K562 (cell line): ENCODE measurements at regions not wholly inside any gene's neighbourhood (a gene's known extent, or its start where the extent isn't known, plus 50 kb on each side); places are given as distances from the start of the nearest gene placed in this dataset.

Experiments
- ATAC-seq: fragments of 200-7000 bp; cut with Tn5 transposase; 3 replicates; pipeline ENCODE4 v1.9.1; 2020; ENCODE audit warnings: moderate library complexity
- BruUV-seq: library from RNA; stranded (reverse); fragments of 400-500 nt; replicated peaks from 2 replicates; lab custom pipeline; 2021; lab: Mats Ljungman, UMichigan
- CTCF ChIA-PET: fragments of 300-600 bp; formaldehyde crosslinking; extraction: SDS; loops from one replicate; lab custom pipeline; 2021; ENCODE audit warnings: low intra/inter-chr PET ratio; lab: Yijun Ruan, JAX
- POLR2A ChIA-PET: fragments of 300-600, 350-650 bp; sonication (Branson Sonifier 250); formaldehyde crosslinking; extraction: SDS; loops from one replicate; lab custom pipeline; 2021; ENCODE audit warnings: antibody characterized with exemption, inconsistent platforms; lab: Yijun Ruan, JAX
- DNase-seq, 4 experiments: peaks; one replicate each; pipeline versions ENCODE4 v3.0.0 to v3.0.0-alpha.2; 2011 to 2018; ENCODE audit warnings: low spot score in 3 of 4, mixed read lengths in 3 of 4; ENCODE audit errors: extremely low read depth in 1 of 4
- FAIRE-seq: peaks from 2 replicates; lab custom pipeline; 2011; peaks lifted over from hg19 to GRCh38; lab: Jason Lieb, UNC
- H2AFZ ChIP-seq: 2 replicates; pipeline ENCODE4 v1.6.0; 2011; ENCODE audit warnings: low read depth, low read length, control low read depth, inconsistent platforms
- H3K27ac ChIP-seq: fragments of 200-600 bp; 3 replicates; pipeline ENCODE4 v1.8.0; 2011; ENCODE audit warnings: low read depth, mild to moderate bottlenecking, control low read depth, inconsistent platforms, low read length, moderate library complexity, mixed read lengths; ENCODE audit errors: extremely low read depth
- H3K27me3 ChIP-seq, 2 experiments: fragments of 300-600 bp in 1 of 2; 2 replicates in 1 of 2; 3 replicates in 1 of 2; pipeline versions ENCODE4 v1.6.0 to v1.8.0; 2011; ENCODE audit warnings: inconsistent platforms in 2 of 2, low read length in 2 of 2, mild to moderate bottlenecking in 1 of 2, mixed read lengths in 1 of 2, moderate library complexity in 1 of 2; ENCODE audit not compliant: control insufficient read depth in 2 of 2, insufficient read depth in 2 of 2
- H3K36me3 ChIP-seq: fragments of 300-600 bp; 3 replicates; pipeline ENCODE4 v1.8.0; 2011; ENCODE audit warnings: mild to moderate bottlenecking, low read length, inconsistent platforms; ENCODE audit not compliant: control insufficient read depth, insufficient read depth
- H3K4me1 ChIP-seq, 2 experiments: fragments of 200-600 bp in 1 of 2; replicated peaks in 1 of 2; 2 replicates in 1 of 2; 3 replicates in 1 of 2; pipeline versions ENCODE4 v1.5.1 to v1.8.0; 2011; ENCODE audit warnings: inconsistent platforms in 2 of 2, low read length in 2 of 2, mild to moderate bottlenecking in 1 of 2, mixed read lengths in 1 of 2, moderate library complexity in 1 of 2; ENCODE audit not compliant: control insufficient read depth in 2 of 2, insufficient read depth in 2 of 2
- H3K4me2 ChIP-seq: 2 replicates; pipeline ENCODE4 v1.6.1; 2011; ENCODE audit warnings: low read length, control low read depth, inconsistent platforms, mixed read lengths; ENCODE audit not compliant: insufficient read depth
- H3K4me3 ChIP-seq: fragments of 200-600 bp; sonication (generic), shearing (Covaris generic); 2 replicates; pipeline ENCODE4 v1.5.1; 2016; ENCODE audit warnings: control low read depth, inconsistent platforms
- H3K79me2 ChIP-seq: fragments of 200-600 bp; 3 replicates; pipeline ENCODE4 v1.8.0; 2011; ENCODE audit warnings: low read length, inconsistent platforms; ENCODE audit not compliant: control insufficient read depth, insufficient read depth
- H3K9ac ChIP-seq, 2 experiments: 2 replicates each; pipeline versions ENCODE4 v1.6.0 to v1.6.1; 2011; ENCODE audit warnings: low read depth in 2 of 2, low read length in 2 of 2, control low read depth in 1 of 2, inconsistent platforms in 1 of 2, mild to moderate bottlenecking in 1 of 2, mixed read lengths in 1 of 2; ENCODE audit not compliant: insufficient read depth in 1 of 2
- H3K9me1 ChIP-seq: one replicate; pipeline ENCODE4 v1.6.0; 2011; ENCODE audit warnings: inconsistent platforms, mild to moderate bottlenecking, low read length, moderate library complexity; ENCODE audit not compliant: control insufficient read depth, insufficient read depth
- H3K9me3 ChIP-seq: replicated peaks from 2 replicates; pipeline ENCODE4 v1.5.1; 2011; ENCODE audit warnings: low read depth, low read length, inconsistent platforms; ENCODE audit not compliant: control insufficient read depth, insufficient read depth
- H4K20me1 ChIP-seq: replicated peaks from 2 replicates; pipeline ENCODE4 v1.6.1; 2011; ENCODE audit warnings: low read length, inconsistent platforms, mixed read lengths; ENCODE audit not compliant: control insufficient read depth, insufficient read depth
- HCFC1 ChIP-seq: IDR thresholded peaks from 2 replicates; pipeline ENCODE4 v1.6.1; 2012; ENCODE audit warnings: low read depth, low read length, improper control_type of control experiment
- MCM2 ChIP-seq: fragments of 450-650 bp; IDR thresholded peaks from 2 replicates; pipeline ENCODE4 v1.6.1; 2017; ENCODE audit warnings: low read depth, mild to moderate bottlenecking
- MCM3 ChIP-seq: fragments of 450-650 bp; IDR thresholded peaks from 2 replicates; pipeline ENCODE4 v1.6.1; 2016
- NELFE ChIP-seq: IDR thresholded peaks from 2 replicates; pipeline ENCODE4 v1.6.1; 2011; ENCODE audit warnings: mild to moderate bottlenecking; ENCODE audit not compliant: insufficient read depth, insufficient read length
- PHF20 ChIP-seq: fragments of 450-650 bp; IDR thresholded peaks from 2 replicates; pipeline ENCODE4 v1.6.1; 2018; ENCODE audit not compliant: partially characterized antibody
- SMARCA5 ChIP-seq: fragments of 450-650 bp; IDR thresholded peaks from 2 replicates; pipeline ENCODE4 v1.6.1; 2016
- TEAD1 ChIP-seq, 2 experiments: fragments of 450-650 bp in 1 of 2; sonication (generic) in 1 of 2; formaldehyde crosslinking; IDR thresholded peaks; 2 replicates each; pipeline versions ENCODE4 v1.4.0 to v1.8.0; 2020 to 2022; ENCODE audit warnings: mild to moderate bottlenecking in 2 of 2, missing genetic modification reagents in 1 of 2
- ZNF175 ChIP-seq: fragments of 200-800 bp; sonication (Bioruptor generic); IDR thresholded peaks from 2 replicates; pipeline ENCODE4 v1.6.1; 2016; ENCODE audit warnings: low read depth, mild to moderate bottlenecking, missing genetic modification characterization, missing compliant biosample characterization
- WGBS: fragments of 100-300 bp; shearing (Covaris generic); methylation state at CpG from one replicate; pipeline ENCODE4 v1.1.6; 2016; ENCODE audit warnings: low coverage, mixed read lengths; ENCODE audit not compliant: insufficient coverage; ENCODE audit errors: missing lambda C conversion rate; 5-methylcytosine and 5-hydroxymethylcytosine counted together
- in situ Hi-C: fragments of 300-500 bp; cut with MboI; formaldehyde crosslinking; loops from 4 replicates; pipeline ENCODE4 v1.15.0; 2018; ENCODE audit warnings: inconsistent platforms, mixed read lengths
- intact Hi-C: fragments of 100-400 bp; cut with micrococcal nuclease; formaldehyde crosslinking; loops from 2 replicates; pipeline ENCODE4 v1.14.2; 2022
- TF ChIP-seq, protein P1 (sequence below): fragments of 250-450 bp; sonication (Bioruptor Pico); IDR thresholded peaks from 2 replicates; pipeline ENCODE4 v1.4.0; 2020
- TF ChIP-seq, protein P2 (sequence below): fragments of 450-650 bp; IDR thresholded peaks from 2 replicates; pipeline ENCODE4 v1.6.1; 2017; ENCODE audit warnings: antibody characterized with exemption, mild to moderate bottlenecking

- TF ChIP-seq, protein P1, sequence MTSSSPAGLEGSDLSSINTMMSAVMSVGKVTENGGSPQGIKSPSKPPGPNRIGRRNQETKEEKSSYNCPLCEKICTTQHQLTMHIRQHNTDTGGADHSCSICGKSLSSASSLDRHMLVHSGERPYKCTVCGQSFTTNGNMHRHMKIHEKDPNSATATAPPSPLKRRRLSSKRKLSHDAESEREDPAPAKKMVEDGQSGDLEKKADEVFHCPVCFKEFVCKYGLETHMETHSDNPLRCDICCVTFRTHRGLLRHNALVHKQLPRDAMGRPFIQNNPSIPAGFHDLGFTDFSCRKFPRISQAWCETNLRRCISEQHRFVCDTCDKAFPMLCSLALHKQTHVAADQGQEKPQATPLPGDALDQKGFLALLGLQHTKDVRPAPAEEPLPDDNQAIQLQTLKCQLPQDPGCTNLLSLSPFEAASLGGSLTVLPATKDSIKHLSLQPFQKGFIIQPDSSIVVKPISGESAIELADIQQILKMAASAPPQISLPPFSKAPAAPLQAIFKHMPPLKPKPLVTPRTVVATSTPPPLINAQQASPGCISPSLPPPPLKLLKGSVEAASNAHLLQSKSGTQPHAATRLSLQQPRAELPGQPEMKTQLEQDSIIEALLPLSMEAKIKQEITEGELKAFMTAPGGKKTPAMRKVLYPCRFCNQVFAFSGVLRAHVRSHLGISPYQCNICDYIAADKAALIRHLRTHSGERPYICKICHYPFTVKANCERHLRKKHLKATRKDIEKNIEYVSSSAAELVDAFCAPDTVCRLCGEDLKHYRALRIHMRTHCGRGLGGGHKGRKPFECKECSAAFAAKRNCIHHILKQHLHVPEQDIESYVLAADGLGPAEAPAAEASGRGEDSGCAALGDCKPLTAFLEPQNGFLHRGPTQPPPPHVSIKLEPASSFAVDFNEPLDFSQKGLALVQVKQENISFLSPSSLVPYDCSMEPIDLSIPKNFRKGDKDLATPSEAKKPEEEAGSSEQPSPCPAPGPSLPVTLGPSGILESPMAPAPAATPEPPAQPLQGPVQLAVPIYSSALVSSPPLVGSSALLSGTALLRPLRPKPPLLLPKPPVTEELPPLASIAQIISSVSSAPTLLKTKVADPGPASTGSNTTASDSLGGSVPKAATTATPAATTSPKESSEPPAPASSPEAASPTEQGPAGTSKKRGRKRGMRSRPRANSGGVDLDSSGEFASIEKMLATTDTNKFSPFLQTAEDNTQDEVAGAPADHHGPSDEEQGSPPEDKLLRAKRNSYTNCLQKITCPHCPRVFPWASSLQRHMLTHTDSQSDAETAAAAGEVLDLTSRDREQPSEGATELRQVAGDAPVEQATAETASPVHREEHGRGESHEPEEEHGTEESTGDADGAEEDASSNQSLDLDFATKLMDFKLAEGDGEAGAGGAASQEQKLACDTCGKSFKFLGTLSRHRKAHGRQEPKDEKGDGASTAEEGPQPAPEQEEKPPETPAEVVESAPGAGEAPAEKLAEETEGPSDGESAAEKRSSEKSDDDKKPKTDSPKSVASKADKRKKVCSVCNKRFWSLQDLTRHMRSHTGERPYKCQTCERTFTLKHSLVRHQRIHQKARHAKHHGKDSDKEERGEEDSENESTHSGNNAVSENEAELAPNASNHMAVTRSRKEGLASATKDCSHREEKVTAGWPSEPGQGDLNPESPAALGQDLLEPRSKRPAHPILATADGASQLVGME = no peak
These were observed 131.7 kb upstream of the PCDH18 start (continued) for GRCh38 chr4:137664046-137664387.

GRCh38 chr4:137663251-137664045 is 131.2 kb upstream of the PCDH18 start:
- 8% methylated on average over 5 of the region's 5 CpGs for WGBS
- no peak for ATAC-seq
- H3K4me3 ChIP-seq = no peak overlapping the region
- no peak overlapping the region for H2AFZ ChIP-seq
- intact Hi-C loops = no loop called here
- POLR2A ChIA-PET = no interaction called here
- H3K4me1 ChIP-seq = no peaks in the 10 kb centered on the region
- CTCF ChIA-PET = no interaction called here
- H3K9me1 ChIP-seq = no peaks in the 10 kb centered on the region
- no peaks in the 10 kb centered on the region for H3K36me3 ChIP-seq
- FAIRE-seq = no peak
- 0 out of 2 replicates have a peak, but pooled peaks cover 2% of the 10 kb centered on the region for H3K9me3 ChIP-seq
- no peak overlapping the region for H3K27ac ChIP-seq
- H4K20me1 ChIP-seq = no peaks in the 10 kb centered on the region
- no TSS peak for BruUV-seq
- no peak overlapping the region for H3K4me2 ChIP-seq
- in situ Hi-C loops = no loop called here
- H3K9ac ChIP-seq = no peak overlapping the region
- no peaks in the 10 kb centered on the region for H3K27me3 ChIP-seq
- DNase-seq = no peak
- H3K79me2 ChIP-seq = no peaks in the 10 kb centered on the region
- TF ChIP-seq, protein P2, sequence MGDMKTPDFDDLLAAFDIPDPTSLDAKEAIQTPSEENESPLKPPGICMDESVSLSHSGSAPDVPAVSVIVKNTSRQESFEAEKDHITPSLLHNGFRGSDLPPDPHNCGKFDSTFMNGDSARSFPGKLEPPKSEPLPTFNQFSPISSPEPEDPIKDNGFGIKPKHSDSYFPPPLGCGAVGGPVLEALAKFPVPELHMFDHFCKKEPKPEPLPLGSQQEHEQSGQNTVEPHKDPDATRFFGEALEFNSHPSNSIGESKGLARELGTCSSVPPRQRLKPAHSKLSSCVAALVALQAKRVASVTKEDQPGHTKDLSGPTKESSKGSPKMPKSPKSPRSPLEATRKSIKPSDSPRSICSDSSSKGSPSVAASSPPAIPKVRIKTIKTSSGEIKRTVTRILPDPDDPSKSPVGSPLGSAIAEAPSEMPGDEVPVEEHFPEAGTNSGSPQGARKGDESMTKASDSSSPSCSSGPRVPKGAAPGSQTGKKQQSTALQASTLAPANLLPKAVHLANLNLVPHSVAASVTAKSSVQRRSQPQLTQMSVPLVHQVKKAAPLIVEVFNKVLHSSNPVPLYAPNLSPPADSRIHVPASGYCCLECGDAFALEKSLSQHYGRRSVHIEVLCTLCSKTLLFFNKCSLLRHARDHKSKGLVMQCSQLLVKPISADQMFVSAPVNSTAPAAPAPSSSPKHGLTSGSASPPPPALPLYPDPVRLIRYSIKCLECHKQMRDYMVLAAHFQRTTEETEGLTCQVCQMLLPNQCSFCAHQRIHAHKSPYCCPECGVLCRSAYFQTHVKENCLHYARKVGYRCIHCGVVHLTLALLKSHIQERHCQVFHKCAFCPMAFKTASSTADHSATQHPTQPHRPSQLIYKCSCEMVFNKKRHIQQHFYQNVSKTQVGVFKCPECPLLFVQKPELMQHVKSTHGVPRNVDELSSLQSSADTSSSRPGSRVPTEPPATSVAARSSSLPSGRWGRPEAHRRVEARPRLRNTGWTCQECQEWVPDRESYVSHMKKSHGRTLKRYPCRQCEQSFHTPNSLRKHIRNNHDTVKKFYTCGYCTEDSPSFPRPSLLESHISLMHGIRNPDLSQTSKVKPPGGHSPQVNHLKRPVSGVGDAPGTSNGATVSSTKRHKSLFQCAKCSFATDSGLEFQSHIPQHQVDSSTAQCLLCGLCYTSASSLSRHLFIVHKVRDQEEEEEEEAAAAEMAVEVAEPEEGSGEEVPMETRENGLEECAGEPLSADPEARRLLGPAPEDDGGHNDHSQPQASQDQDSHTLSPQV = no peak
- TF ChIP-seq MCM3 (no peak), PHF20 (no peak), TEAD1 (CRISPR knock-in tag; IDR thresholded peaks at IDR 0.05) (no peak), SMARCA5 (no peak), MCM2 (no peak), HCFC1 (no peak), NELFE (no peak), ZNF175 (CRISPR knock-in tag) (no peak)
